ENCODE measurements at regions not wholly inside any gene's neighbourhood (a gene's known extent, or its start where the extent isn't known, plus 50 kb on each side); places are given as distances from the start of the nearest gene placed in this dataset.

DNA sequence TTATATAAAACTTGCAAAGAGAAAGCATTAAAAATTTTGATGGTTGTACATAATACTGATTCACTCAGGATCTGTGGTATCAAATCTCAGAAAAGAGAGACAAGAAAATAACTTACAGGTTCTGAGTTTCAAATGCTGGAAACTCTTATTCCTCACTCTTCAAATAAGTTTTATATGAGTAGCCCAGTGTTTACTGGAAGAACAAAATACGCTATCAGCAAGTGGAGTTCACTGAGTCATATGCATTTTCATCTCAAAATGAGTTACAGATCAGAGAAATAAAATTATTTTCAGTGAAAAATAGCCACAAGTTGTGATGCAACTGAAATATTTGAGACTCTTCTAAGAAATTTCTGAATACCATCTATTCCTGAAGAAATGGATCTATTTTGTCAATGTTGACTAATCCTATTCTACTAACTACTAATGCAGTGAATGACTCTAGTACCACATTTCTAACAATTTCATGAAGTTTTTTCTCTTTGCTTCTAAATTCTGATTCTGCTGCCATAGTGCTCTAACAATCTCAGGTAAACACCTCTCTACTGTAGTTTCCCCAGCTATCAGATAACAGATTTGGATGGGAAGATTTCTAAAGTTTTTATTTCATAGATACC, 391.7 kb downstream of the ZEB2 start:
- Histone ChIP-seq H4K20me1 (ENCODE audit: low read depth) (no peaks in the 10 kb centered on the region), H3K36me3 (no peaks in the 10 kb centered on the region), H3K27ac (no peak overlapping the region), H3F3A (ENCODE audit: low read depth) (peaks cover 3% of the 10 kb centered on the region), H2AFZ (replicated peaks) (no peak overlapping the region), H3K9me3 (ENCODE audit: low read depth) (no peaks in the 10 kb centered on the region), H3K27me3 (no peaks in the 10 kb centered on the region), H3K4me3 (no peak overlapping the region), H3K4me1 (no peaks in the 10 kb centered on the region), H3K9ac (no peak overlapping the region), H3K79me2 (ENCODE audit: low read depth) (no peaks in the 10 kb centered on the region), H3K4me2 (no peak overlapping the region)
- no peaks in the 10 kb centered on the region for H3K27me3 Mint-ChIP-seq (ENCODE audit: insufficient read depth, low read depth)
- H3K4me1 Mint-ChIP-seq, result no peaks in the 10 kb centered on the region
- no peak overlapping the region for H3K27ac Mint-ChIP-seq
- H3K9me3 Mint-ChIP-seq, result no peaks in the 10 kb centered on the region
- no peak overlapping the region for H3K4me3 Mint-ChIP-seq
- DNase-seq (ENCODE audit: low spot score), result no peak
- TF ChIP-seq, protein P1, sequence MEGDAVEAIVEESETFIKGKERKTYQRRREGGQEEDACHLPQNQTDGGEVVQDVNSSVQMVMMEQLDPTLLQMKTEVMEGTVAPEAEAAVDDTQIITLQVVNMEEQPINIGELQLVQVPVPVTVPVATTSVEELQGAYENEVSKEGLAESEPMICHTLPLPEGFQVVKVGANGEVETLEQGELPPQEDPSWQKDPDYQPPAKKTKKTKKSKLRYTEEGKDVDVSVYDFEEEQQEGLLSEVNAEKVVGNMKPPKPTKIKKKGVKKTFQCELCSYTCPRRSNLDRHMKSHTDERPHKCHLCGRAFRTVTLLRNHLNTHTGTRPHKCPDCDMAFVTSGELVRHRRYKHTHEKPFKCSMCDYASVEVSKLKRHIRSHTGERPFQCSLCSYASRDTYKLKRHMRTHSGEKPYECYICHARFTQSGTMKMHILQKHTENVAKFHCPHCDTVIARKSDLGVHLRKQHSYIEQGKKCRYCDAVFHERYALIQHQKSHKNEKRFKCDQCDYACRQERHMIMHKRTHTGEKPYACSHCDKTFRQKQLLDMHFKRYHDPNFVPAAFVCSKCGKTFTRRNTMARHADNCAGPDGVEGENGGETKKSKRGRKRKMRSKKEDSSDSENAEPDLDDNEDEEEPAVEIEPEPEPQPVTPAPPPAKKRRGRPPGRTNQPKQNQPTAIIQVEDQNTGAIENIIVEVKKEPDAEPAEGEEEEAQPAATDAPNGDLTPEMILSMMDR (IDR thresholded peaks at IDR 0.05), result no peak
- TF ChIP-seq EZH2phosphoT487 (IDR thresholded peaks at IDR 0.05), result no peak
- no peak for TF ChIP-seq EZH2 (IDR thresholded peaks at IDR 0.05)
- H3K36me3 Mint-ChIP-seq, result peaks cover 2% of the 10 kb centered on the region

DNA sequence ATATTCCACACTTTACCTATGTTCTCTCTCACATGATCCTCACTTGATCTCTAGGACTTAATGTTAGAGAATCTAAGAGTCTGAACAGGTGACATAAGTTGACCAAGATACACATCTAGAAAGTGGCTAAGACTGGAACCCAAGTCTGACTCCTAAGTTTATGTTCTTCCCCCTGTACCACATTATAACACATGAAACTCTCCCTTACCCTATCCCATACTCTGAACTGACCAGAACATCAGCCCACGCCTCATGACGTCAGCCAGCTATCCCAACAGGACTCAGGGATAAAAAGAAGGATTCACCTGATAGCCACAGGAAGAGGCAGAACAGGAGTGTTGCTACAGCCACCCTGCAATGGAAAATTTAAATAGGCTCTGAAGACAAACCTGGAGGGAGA, 392.2 kb downstream of the ZEB2 start:
- Mint-ChIP-seq H3K27me3 (ENCODE audit: insufficient read depth, low read depth) (no peaks in the 10 kb centered on the region), H3K27ac (no peak overlapping the region), H3K4me3 (no peak overlapping the region), H3K4me1 (no peaks in the 10 kb centered on the region), H3K36me3 (peaks cover 2% of the 10 kb centered on the region), H3K9me3 (no peaks in the 10 kb centered on the region)
- Histone ChIP-seq H3K27me3 (no peaks in the 10 kb centered on the region), H3K9ac (no peak overlapping the region), H3K36me3 (no peaks in the 10 kb centered on the region), H4K20me1 (ENCODE audit: low read depth) (no peaks in the 10 kb centered on the region), H3K4me2 (no peak overlapping the region), H2AFZ (replicated peaks) (no peak overlapping the region), H3K4me1 (no peaks in the 10 kb centered on the region), H3K27ac (no peak overlapping the region), H3K4me3 (no peak overlapping the region), H3F3A (ENCODE audit: low read depth) (peaks cover under 1% of the 10 kb centered on the region), H3K79me2 (ENCODE audit: low read depth) (no peaks in the 10 kb centered on the region), H3K9me3 (ENCODE audit: low read depth) (no peaks in the 10 kb centered on the region)
- TF ChIP-seq EZH2phosphoT487 (IDR thresholded peaks at IDR 0.05) (no peak), EZH2 (IDR thresholded peaks at IDR 0.05) (no peak)
- TF ChIP-seq, protein P1 (IDR thresholded peaks at IDR 0.05), result no peak
- no peak for DNase-seq (ENCODE audit: low spot score)

DNA sequence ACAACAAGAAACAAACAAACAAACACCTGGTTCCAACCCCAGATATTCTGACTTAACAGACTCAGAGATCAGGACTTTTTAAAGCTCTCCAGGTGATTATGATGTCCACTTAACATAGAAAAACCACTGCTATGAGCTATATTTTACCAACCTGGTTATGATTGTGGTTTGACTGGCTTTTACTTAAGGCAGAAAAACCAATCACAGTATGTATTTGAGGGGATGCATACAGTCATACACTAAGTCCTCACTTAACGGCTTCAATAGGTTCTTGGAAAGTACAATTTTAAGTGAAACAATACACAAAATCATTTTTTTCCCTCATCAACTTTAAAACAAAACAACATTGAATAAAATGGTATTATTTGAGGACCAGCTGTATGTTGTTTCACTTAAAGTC, 393.6 kb downstream of the ZEB2 start:
- Mint-ChIP-seq H3K4me3 (no peak overlapping the region), H3K36me3 (peaks cover 2% of the 10 kb centered on the region), H3K27me3 (ENCODE audit: insufficient read depth, low read depth) (no peaks in the 10 kb centered on the region), H3K27ac (no peak overlapping the region), H3K4me1 (no peaks in the 10 kb centered on the region), H3K9me3 (no peaks in the 10 kb centered on the region)
- DNase-seq (ENCODE audit: low spot score), result no peak
- TF ChIP-seq, protein P1 (IDR thresholded peaks at IDR 0.05), result no peak
- TF ChIP-seq EZH2 (IDR thresholded peaks at IDR 0.05) (no peak), EZH2phosphoT487 (IDR thresholded peaks at IDR 0.05) (no peak)
- no peak overlapping the region for H3K27ac ChIP-seq
- no peaks in the 10 kb centered on the region for H3K4me1 ChIP-seq
- no peaks in the 10 kb centered on the region for H3K27me3 ChIP-seq
- H3K4me2 ChIP-seq, result no peak overlapping the region
- H3K79me2 ChIP-seq (ENCODE audit: low read depth), result no peaks in the 10 kb centered on the region
- H2AFZ ChIP-seq (replicated peaks), result no peak overlapping the region
- H3K4me3 ChIP-seq, result no peak overlapping the region
- H3F3A ChIP-seq (ENCODE audit: low read depth), result no peaks in the 10 kb centered on the region
- no peaks in the 10 kb centered on the region for H4K20me1 ChIP-seq (ENCODE audit: low read depth)
- H3K36me3 ChIP-seq, result no peaks in the 10 kb centered on the region
- no peak overlapping the region for H3K9ac ChIP-seq
- H3K9me3 ChIP-seq (ENCODE audit: low read depth), result no peaks in the 10 kb centered on the region

Data from neural progenitor cell (in vitro differentiated cells).